ENCODE measurements at regions not wholly inside any gene's neighbourhood (a gene's known extent, or its start where the extent isn't known, plus 50 kb on each side); places are given as distances from the start of the nearest gene placed in this dataset.
"Not testable (repeated sequence)": the region's sequence is repeated elsewhere in the genome, so short reads cannot be mapped to it uniquely, and the experiment has no call there.

- FAIRE-seq (no peak), DNase-seq (ENCODE audit: insufficient read length, low spot score) (no peak)
- TF ChIP-seq POU2F2 (IDR thresholded peaks at IDR 0.05; ENCODE audit: low read depth, low read length) (no peak), POLR2A (IDR thresholded peaks at IDR 0.05; ENCODE audit: low read depth, low read length) (no peak), POLR2AphosphoS5 (IDR thresholded peaks at IDR 0.05; ENCODE audit: low read depth, low read length) (no peak), TAF1 (IDR thresholded peaks at IDR 0.05; ENCODE audit: low read depth, low read length) (no peak), PAX5 (IDR thresholded peaks at IDR 0.05; ENCODE audit: insufficient read depth, low read length, severe bottlenecking) (no peak), SPI1 (IDR thresholded peaks at IDR 0.05; ENCODE audit: low read depth, low read length) (no peak)
Measured at GRCh38 chr18:11470941-11471340, 138.5 kb upstream of the SLC35G4 start.

DNA sequence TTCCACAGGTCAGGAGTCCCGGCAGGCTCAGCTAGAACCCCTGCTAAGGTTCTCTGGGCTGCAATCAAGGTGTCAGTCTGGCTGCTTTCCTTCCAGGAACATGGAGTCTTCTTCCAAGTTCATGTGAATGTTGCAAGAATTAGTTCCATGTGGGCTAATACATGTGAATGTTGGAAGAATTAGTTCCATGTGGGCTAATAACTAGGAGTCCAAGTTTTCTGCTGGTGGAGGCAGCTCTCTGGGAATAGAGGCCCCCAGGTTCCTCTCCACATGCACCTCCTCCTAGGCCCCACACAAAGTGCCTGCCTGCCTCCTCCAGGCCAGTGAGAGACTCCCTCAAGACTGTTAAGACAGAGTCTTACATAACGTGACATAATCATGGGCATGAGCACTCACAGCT, 140.8 kb upstream of the SLC35G4 start:
- FAIRE-seq (no peak), DNase-seq (ENCODE audit: insufficient read length, low spot score) (no peak)
- no peak for TF ChIP-seq PAX5 (IDR thresholded peaks at IDR 0.05; ENCODE audit: insufficient read depth, low read length, severe bottlenecking)
- TF ChIP-seq SPI1 (IDR thresholded peaks at IDR 0.05; ENCODE audit: low read depth, low read length), result no peak

- no peak for TF ChIP-seq SPI1 (IDR thresholded peaks at IDR 0.05; ENCODE audit: low read depth, low read length)
- TF ChIP-seq POLR2AphosphoS5 (IDR thresholded peaks at IDR 0.05; ENCODE audit: low read depth, low read length), result no peak
- no peak for TF ChIP-seq POLR2A (IDR thresholded peaks at IDR 0.05; ENCODE audit: low read depth, low read length)
- no peak for TF ChIP-seq PAX5 (IDR thresholded peaks at IDR 0.05; ENCODE audit: insufficient read depth, low read length, severe bottlenecking)
- no peak for TF ChIP-seq TAF1 (IDR thresholded peaks at IDR 0.05; ENCODE audit: low read depth, low read length)
- TF ChIP-seq POU2F2 (IDR thresholded peaks at IDR 0.05; ENCODE audit: low read depth, low read length), result no peak
- FAIRE-seq, result no peak
Measured at GRCh38 chr18:11468120-11468519, 141.3 kb upstream of the SLC35G4 start.

GRCh38 chr18:11467611-11468010, 141.8 kb upstream of the SLC35G4 start:
- no peak for TF ChIP-seq PAX5 (IDR thresholded peaks at IDR 0.05; ENCODE audit: insufficient read depth, low read length, severe bottlenecking)
- TF ChIP-seq SPI1 (IDR thresholded peaks at IDR 0.05; ENCODE audit: low read depth, low read length), result no peak
- no peak for TF ChIP-seq POU2F2 (IDR thresholded peaks at IDR 0.05; ENCODE audit: low read depth, low read length)
- TF ChIP-seq POLR2A (IDR thresholded peaks at IDR 0.05; ENCODE audit: low read depth, low read length), result no peak
- no peak for TF ChIP-seq POLR2AphosphoS5 (IDR thresholded peaks at IDR 0.05; ENCODE audit: low read depth, low read length)
- TF ChIP-seq TAF1 (IDR thresholded peaks at IDR 0.05; ENCODE audit: low read depth, low read length), result no peak
- FAIRE-seq (no peak), DNase-seq (ENCODE audit: insufficient read length, low spot score) (no peak)

More at GRCh38 chr18:11468120-11468519, 141.3 kb upstream of the SLC35G4 start:
- DNase-seq (ENCODE audit: insufficient read length, low spot score), result no peak

DNA sequence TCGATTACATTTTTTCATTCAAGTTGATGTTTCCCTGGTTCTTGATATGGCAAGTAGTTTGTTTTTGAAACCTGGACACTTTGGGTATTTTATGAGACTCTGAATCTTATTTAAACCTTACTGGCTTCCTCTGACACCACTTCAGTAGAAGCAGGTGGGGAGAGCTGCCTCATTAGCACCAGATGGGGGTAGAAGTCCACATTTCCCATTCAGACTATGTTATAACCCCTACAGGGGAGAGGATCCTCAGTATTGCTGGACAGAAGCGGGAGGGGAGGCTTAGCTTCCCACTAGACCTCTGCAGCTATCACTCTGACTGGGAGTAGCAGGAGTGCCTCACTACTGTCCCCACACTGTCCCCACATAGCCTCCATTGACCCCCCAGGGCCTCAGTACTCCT, 145.3 kb upstream of the SLC35G4 start:
- DNase-seq (ENCODE audit: insufficient read length, low spot score) (no peak), FAIRE-seq (no peak)
- no peak for TF ChIP-seq POU2F2 (IDR thresholded peaks at IDR 0.05; ENCODE audit: low read depth, low read length)
- TF ChIP-seq TAF1 (IDR thresholded peaks at IDR 0.05; ENCODE audit: low read depth, low read length), result no peak
- no peak for TF ChIP-seq POLR2AphosphoS5 (IDR thresholded peaks at IDR 0.05; ENCODE audit: low read depth, low read length)
- no peak for TF ChIP-seq POLR2A (IDR thresholded peaks at IDR 0.05; ENCODE audit: low read depth, low read length)
- TF ChIP-seq SPI1 (IDR thresholded peaks at IDR 0.05; ENCODE audit: low read depth, low read length), result no peak
- no peak for TF ChIP-seq PAX5 (IDR thresholded peaks at IDR 0.05; ENCODE audit: insufficient read depth, low read length, severe bottlenecking)

GRCh38 chr18:11458447-11458846, 150.9 kb upstream of the SLC35G4 start:
- FAIRE-seq (no peak), DNase-seq (ENCODE audit: insufficient read length, low spot score) (no peak)
- TF ChIP-seq TAF1 (IDR thresholded peaks at IDR 0.05; ENCODE audit: low read depth, low read length), result no peak
- TF ChIP-seq PAX5 (IDR thresholded peaks at IDR 0.05; ENCODE audit: insufficient read depth, low read length, severe bottlenecking), result no peak
- TF ChIP-seq SPI1 (IDR thresholded peaks at IDR 0.05; ENCODE audit: low read depth, low read length), result no peak
- no peak for TF ChIP-seq POLR2A (IDR thresholded peaks at IDR 0.05; ENCODE audit: low read depth, low read length)
- no peak for TF ChIP-seq POU2F2 (IDR thresholded peaks at IDR 0.05; ENCODE audit: low read depth, low read length)
- no peak for TF ChIP-seq POLR2AphosphoS5 (IDR thresholded peaks at IDR 0.05; ENCODE audit: low read depth, low read length)

GRCh38 chr18:11457853-11458252, 151.5 kb upstream of the SLC35G4 start:
- FAIRE-seq; DNase-seq (ENCODE audit: insufficient read length, low spot score): not testable (repeated sequence)

DNA sequence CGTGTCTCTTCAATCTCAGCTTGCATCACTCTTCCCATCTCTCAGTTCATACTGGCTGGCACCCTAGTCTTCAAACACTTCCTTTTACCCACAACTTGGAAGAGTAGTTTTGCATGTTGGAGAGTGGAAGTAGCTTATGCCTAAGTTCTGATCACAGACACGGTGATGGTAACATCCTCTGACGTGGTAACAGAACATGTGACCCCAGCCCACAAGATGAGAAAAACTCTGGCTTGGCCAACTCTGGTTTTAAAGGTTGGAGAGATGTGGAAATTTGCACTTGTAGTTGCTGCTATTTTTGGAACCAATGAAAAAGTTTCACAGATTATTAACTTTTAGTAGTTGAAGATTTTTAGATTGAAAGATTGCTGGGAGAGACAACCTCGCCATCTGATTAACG, 155.4 kb upstream of the SLC35G4 start:
- no peak for DNase-seq (ENCODE audit: insufficient read length, low spot score)
- TF ChIP-seq POLR2A (IDR thresholded peaks at IDR 0.05; ENCODE audit: low read depth, low read length) (no peak), TAF1 (IDR thresholded peaks at IDR 0.05; ENCODE audit: low read depth, low read length) (no peak), SPI1 (IDR thresholded peaks at IDR 0.05; ENCODE audit: low read depth, low read length) (no peak)
- no peak for FAIRE-seq

GRCh38 chr18:11444169-11444568, 165.2 kb upstream of the SLC35G4 start:
- not testable (repeated sequence) for FAIRE-seq; DNase-seq (ENCODE audit: insufficient read length, low spot score)

GRCh38 chr18:11437046-11437445, 172.3 kb upstream of the SLC35G4 start:
- FAIRE-seq, result no peak
- no peak for DNase-seq (ENCODE audit: insufficient read length, low spot score)
- TF ChIP-seq POU2F2 (IDR thresholded peaks at IDR 0.05; ENCODE audit: low read depth, low read length) (no peak), POLR2AphosphoS5 (IDR thresholded peaks at IDR 0.05; ENCODE audit: low read depth, low read length) (no peak), POLR2A (IDR thresholded peaks at IDR 0.05; ENCODE audit: low read depth, low read length) (no peak), SPI1 (IDR thresholded peaks at IDR 0.05; ENCODE audit: low read depth, low read length) (no peak), TAF1 (IDR thresholded peaks at IDR 0.05; ENCODE audit: low read depth, low read length) (no peak), PAX5 (IDR thresholded peaks at IDR 0.05; ENCODE audit: insufficient read depth, low read length, severe bottlenecking) (no peak)

DNA sequence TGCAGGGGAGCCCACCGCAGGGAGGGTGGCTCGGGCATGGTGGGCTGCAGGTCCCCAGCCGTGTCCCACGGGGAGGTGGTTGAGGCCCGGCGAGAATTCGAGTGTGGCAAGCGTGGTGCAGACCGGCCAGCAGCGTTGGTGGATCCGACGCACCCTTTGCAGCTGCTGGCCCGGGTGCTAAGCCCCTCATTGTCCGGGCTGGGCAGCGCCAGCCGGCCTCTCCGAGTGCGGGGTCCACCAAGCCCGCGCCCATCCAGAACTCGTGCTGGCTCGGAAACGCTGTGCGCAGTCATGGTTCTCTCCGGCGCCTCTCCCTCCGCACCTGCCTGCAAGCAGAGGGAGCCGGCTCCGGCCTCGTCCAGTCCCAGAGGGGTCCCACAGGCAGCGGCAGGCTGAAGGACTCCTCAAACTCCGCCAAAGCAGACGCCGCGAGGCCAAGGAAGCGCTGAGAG, 177.0 kb upstream of the SLC35G4 start:
- TF ChIP-seq POU2F2 (IDR thresholded peaks at IDR 0.05; ENCODE audit: low read depth, low read length) (no peak), PAX5 (IDR thresholded peaks at IDR 0.05; ENCODE audit: insufficient read depth, low read length, severe bottlenecking) (no peak), POLR2A (IDR thresholded peaks at IDR 0.05; ENCODE audit: low read depth, low read length) (no peak), SPI1 (IDR thresholded peaks at IDR 0.05; ENCODE audit: low read depth, low read length) (no peak)
- no peak for FAIRE-seq
- no peak for DNase-seq (ENCODE audit: insufficient read length, low spot score)

Measured in GM12891 (cell line).